ENCODE measurements at regions not wholly inside any gene's neighbourhood (a gene's known extent, or its start where the extent isn't known, plus 50 kb on each side); places are given as distances from the start of the nearest gene placed in this dataset.

GRCh38 chr4:40699648-40700047, 50.1 kb upstream of the NSUN7 start:
- 92% methylated on average over 5 of the region's 5 CpGs for WGBS (ENCODE audit: low lambda C conversion rate, missing lambda C conversion rate)
- DNase-seq (ENCODE audit: low spot score), result no peak
- Histone ChIP-seq H3K4me3 (no peak overlapping the region), H3K4me1 (ENCODE audit: insufficient read depth) (no peaks in the 10 kb centered on the region), H2AFZ (no peak overlapping the region), H3K27me3 (no peaks in the 10 kb centered on the region), H4K20me1 (ENCODE audit: insufficient read depth, poor library complexity, severe bottlenecking) (no peaks in the 10 kb centered on the region), H3K27ac (no peak overlapping the region), H3K9me3 (ENCODE audit: low read depth) (no peaks in the 10 kb centered on the region), H3K79me2 (no peaks in the 10 kb centered on the region), H3K9me2 (replicated peaks; ENCODE audit: insufficient read depth) (no peaks in the 10 kb centered on the region), H3K4me2 (no peak overlapping the region), H3K36me3 (replicated peaks; ENCODE audit: insufficient read depth, low read depth) (no peaks in the 10 kb centered on the region)
- TF ChIP-seq EZH2phosphoT487 (IDR thresholded peaks at IDR 0.05; ENCODE audit: low read depth, severe bottlenecking, unreplicated experiment) (no peak), CTCF (IDR thresholded peaks at IDR 0.05; ENCODE audit: poor library complexity) (no peak), EZH2 (IDR thresholded peaks at IDR 0.05; ENCODE audit: borderline replicate concordance) (no peak)

Measured in hepatocyte (in vitro differentiated cells).